Ovary (tissue), 3 donors: ENCODE measurements at regions not wholly inside any gene's neighbourhood (a gene's known extent, or its start where the extent isn't known, plus 50 kb on each side); places are given as distances from the start of the nearest gene placed in this dataset.

Experiments
- EP300 ChIP-seq: sonication (generic); formaldehyde crosslinking; IDR thresholded peaks from one replicate; pipeline ENCODE4 v1.6.1; 2017; ENCODE audit warnings: antibody characterized with exemption
- POLR2A ChIP-seq: fragments of 450-650 bp; IDR thresholded peaks from one replicate; pipeline ENCODE4 v1.6.1; 2017; ENCODE audit warnings: antibody characterized with exemption, mild to moderate bottlenecking, moderate library complexity
- TF ChIP-seq, protein P1 (sequence below), 3 donors: fragments of 450-650 bp in 2 of 3; fragments of 200-600 bp in 1 of 3; IDR thresholded peaks; one replicate each; pipeline versions ENCODE4 v1.5.1 to v1.8.0; 2016 to 2022; ENCODE audit warnings: antibody characterized with exemption in 3 of 3, mild to moderate bottlenecking in 1 of 3
- donor health status: DM: no; HTN: no; CAD: no.

DNA sequence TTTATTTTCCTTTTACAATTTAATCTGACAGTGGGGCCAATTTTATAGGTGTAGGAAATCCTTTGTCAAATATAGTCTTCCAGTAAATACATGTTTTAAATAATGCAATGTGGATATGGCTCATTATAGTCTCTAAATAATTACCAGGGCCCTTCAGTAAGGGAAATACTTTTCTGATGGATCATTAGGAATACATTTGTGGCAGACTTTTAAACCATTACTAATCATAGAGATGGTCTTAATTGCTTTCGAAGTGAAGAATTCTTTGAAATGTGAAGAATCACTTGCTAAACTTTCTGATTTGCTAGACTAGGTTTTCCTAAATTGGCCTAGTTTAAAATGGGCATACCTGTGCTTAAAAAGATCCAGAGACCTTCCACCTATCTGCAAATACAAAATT lies 105.6 kb upstream of the ELL2 start:
- TF ChIP-seq, protein P1, sequence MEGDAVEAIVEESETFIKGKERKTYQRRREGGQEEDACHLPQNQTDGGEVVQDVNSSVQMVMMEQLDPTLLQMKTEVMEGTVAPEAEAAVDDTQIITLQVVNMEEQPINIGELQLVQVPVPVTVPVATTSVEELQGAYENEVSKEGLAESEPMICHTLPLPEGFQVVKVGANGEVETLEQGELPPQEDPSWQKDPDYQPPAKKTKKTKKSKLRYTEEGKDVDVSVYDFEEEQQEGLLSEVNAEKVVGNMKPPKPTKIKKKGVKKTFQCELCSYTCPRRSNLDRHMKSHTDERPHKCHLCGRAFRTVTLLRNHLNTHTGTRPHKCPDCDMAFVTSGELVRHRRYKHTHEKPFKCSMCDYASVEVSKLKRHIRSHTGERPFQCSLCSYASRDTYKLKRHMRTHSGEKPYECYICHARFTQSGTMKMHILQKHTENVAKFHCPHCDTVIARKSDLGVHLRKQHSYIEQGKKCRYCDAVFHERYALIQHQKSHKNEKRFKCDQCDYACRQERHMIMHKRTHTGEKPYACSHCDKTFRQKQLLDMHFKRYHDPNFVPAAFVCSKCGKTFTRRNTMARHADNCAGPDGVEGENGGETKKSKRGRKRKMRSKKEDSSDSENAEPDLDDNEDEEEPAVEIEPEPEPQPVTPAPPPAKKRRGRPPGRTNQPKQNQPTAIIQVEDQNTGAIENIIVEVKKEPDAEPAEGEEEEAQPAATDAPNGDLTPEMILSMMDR (IDR thresholded peaks at IDR 0.05) = no peak
- TF ChIP-seq EP300 (no peak), POLR2A (no peak)
